Fibroblast of mammary gland (primary cell): ENCODE measurements at regions not wholly inside any gene's neighbourhood (a gene's known extent, or its start where the extent isn't known, plus 50 kb on each side); places are given as distances from the start of the nearest gene placed in this dataset.
A peak's percentile ranks its signal among the peaks of the same experiment; 100 is the strongest.

ENCODE experiments used
- DNase-seq: peaks from one replicate; pipeline ENCODE4 v3.0.0-alpha.2; 2010; ENCODE audit warnings: low read depth
- H3K4me3 ChIP-seq: 2 replicates; pipeline ENCODE4 v1.5.1; 2011; ENCODE audit warnings: low read depth, mild to moderate bottlenecking, low read length, moderate library complexity; ENCODE audit not compliant: control insufficient read depth
- CTCF ChIP-seq: conservative IDR thresholded peaks from 2 replicates; pipeline ENCODE4 v1.5.1; 2011; ENCODE audit warnings: low read depth, low read length, inconsistent platforms; ENCODE audit not compliant: control insufficient read depth, insufficient read depth

GRCh38 chr13:85640727-85641126 is 158.5 kb downstream of the SLITRK6 start:
- DNase-seq = no peak
- TF ChIP-seq CTCF = no peak
- no peak overlapping the region for H3K4me3 ChIP-seq

- TF ChIP-seq CTCF = no peak
- DNase-seq = no peak
- H3K4me3 ChIP-seq = no peak overlapping the region
These were observed 160.3 kb downstream of the SLITRK6 start for GRCh38 chr13:85638815-85639393.

- no peak for TF ChIP-seq CTCF
- no peak overlapping the region for H3K4me3 ChIP-seq
- DNase-seq = no peak
These were observed 161.0 kb downstream of the SLITRK6 start for GRCh38 chr13:85638265-85638664.

GRCh38 chr13:85632526-85633195 is 166.6 kb downstream of the SLITRK6 start:
- no peak overlapping the region for H3K4me3 ChIP-seq
- DNase-seq = no peak
- no peak for TF ChIP-seq CTCF

- DNase-seq = peak; percentile 4
- TF ChIP-seq CTCF = no peak
- H3K4me3 ChIP-seq = no peak overlapping the region
These were observed 167.4 kb downstream of the SLITRK6 start for GRCh38 chr13:85631801-85632200.

- TF ChIP-seq CTCF = no peak
These were observed 172.6 kb downstream of the SLITRK6 start for GRCh38 chr13:85626603-85627002.

More at GRCh38 chr13:85626603-85627002, 172.6 kb downstream of the SLITRK6 start:
- no peak for DNase-seq
- no peak overlapping the region for H3K4me3 ChIP-seq
